WTC11 (cell line): ENCODE measurements at regions not wholly inside any gene's neighbourhood (a gene's known extent, or its start where the extent isn't known, plus 50 kb on each side); places are given as distances from the start of the nearest gene placed in this dataset.

Experiments
- ATF6 ChIP-seq: sonication (generic); formaldehyde crosslinking; IDR thresholded peaks from 2 replicates; pipeline ENCODE4 v1.8.1; 2023; ENCODE audit warnings: mild to moderate bottlenecking, missing genetic modification reagents
- CREB1 ChIP-seq: sonication (generic); formaldehyde crosslinking; IDR thresholded peaks from 2 replicates; pipeline ENCODE4 v1.8.0; 2023; ENCODE audit warnings: mild to moderate bottlenecking, missing genetic modification reagents
- CTCF ChIP-seq: fragments of 200-600 bp; IDR thresholded peaks from 2 replicates; pipeline ENCODE4 v1.8.0; 2022; ENCODE audit warnings: antibody characterized with exemption
- IRF1 ChIP-seq: sonication (generic); formaldehyde crosslinking; IDR thresholded peaks from 2 replicates; pipeline ENCODE4 v1.8.0; 2023; ENCODE audit warnings: missing genetic modification reagents
- ZNF317 ChIP-seq: sonication (generic); formaldehyde crosslinking; IDR thresholded peaks from 2 replicates; pipeline ENCODE4 v1.8.1; 2023; ENCODE audit warnings: low read depth, mild to moderate bottlenecking, moderate library complexity, missing genetic modification reagents, borderline replicate concordance
- ZNF512 ChIP-seq: sonication (generic); formaldehyde crosslinking; IDR thresholded peaks from 2 replicates; pipeline ENCODE4 v1.8.1; 2022; ENCODE audit warnings: missing genetic modification reagents, borderline replicate concordance

GRCh38 chr13:22862478-22862877, 318.3 kb upstream of the SGCG start:
- TF ChIP-seq CTCF (no peak), ZNF317 (no peak), IRF1 (CRISPR knock-in tag) (no peak), ZNF512 (CRISPR knock-in tag) (no peak), CREB1 (CRISPR knock-in tag) (no peak), ATF6 (CRISPR knock-in tag) (no peak)
